ENCODE measurements at regions not wholly inside any gene's neighbourhood (a gene's known extent, or its start where the extent isn't known, plus 50 kb on each side); places are given as distances from the start of the nearest gene placed in this dataset.

GRCh38 chr20:48291896-48292295, 506.6 kb upstream of the SULF2 start:
- H3K27me3 ChIP-seq (ENCODE audit: insufficient read depth, low read depth) = no peaks in the 10 kb centered on the region
- no TSS peak for BruUV-seq (replicated peaks)
- no peak overlapping the region for H3K27ac ChIP-seq
- intact Hi-C loops (cut with micrococcal nuclease; ENCODE audit: unreplicated experiment) = no loop called here
- DNase-seq = no peak
- ChIA-PET POLR2A (ENCODE audit: unreplicated experiment) (interaction anchor here (0.7 kb wide), 1 partner anchor 295 kb away, joined by 6 read pairs; no protein-coding TSS in a partner anchor), CTCF (no interaction called here)
- no peak overlapping the region for H3K4me3 ChIP-seq
- no peaks in the 10 kb centered on the region for H3K9me2 ChIP-seq (ENCODE audit: insufficient read depth)
- no peak overlapping the region for H3K4me2 ChIP-seq
- H2AFZ ChIP-seq = no peak overlapping the region
- peaks cover 47% of the 10 kb centered on the region for H3K4me1 ChIP-seq (replicated peaks; ENCODE audit: insufficient read depth)
- H3K36me3 ChIP-seq (ENCODE audit: low read depth) = no peaks in the 10 kb centered on the region
- no peaks in the 10 kb centered on the region for H3K9me3 ChIP-seq (ENCODE audit: insufficient read depth, low read depth)
- H3F3A ChIP-seq (ENCODE audit: insufficient read depth, low read depth) = peaks cover 29% of the 10 kb centered on the region
- TF ChIP-seq EZH2 (IDR thresholded peaks at IDR 0.05; ENCODE audit: low read depth) (no peak), CTCF (conservative IDR thresholded peaks at IDR 0.05) (no peak)
- H3K79me2 ChIP-seq (ENCODE audit: low read depth) = no peaks in the 10 kb centered on the region
- no peaks in the 10 kb centered on the region for H4K20me1 ChIP-seq (ENCODE audit: insufficient read depth)

- Histone ChIP-seq H3F3A (ENCODE audit: insufficient read depth, low read depth) (peaks cover 9% of the 10 kb centered on the region; the same call in 1 of the 2 replicates), H3K9me3 (ENCODE audit: insufficient read depth, low read depth) (no peaks in the 10 kb centered on the region), H2AFZ (no peak overlapping the region), H3K27ac (no peak overlapping the region), H3K9me2 (ENCODE audit: insufficient read depth) (no peaks in the 10 kb centered on the region), H3K4me2 (no peak overlapping the region), H3K79me2 (ENCODE audit: low read depth) (no peaks in the 10 kb centered on the region), H3K4me3 (no peak overlapping the region), H3K4me1 (replicated peaks; ENCODE audit: insufficient read depth) (peaks cover 21% of the 10 kb centered on the region), H3K36me3 (ENCODE audit: low read depth) (no peaks in the 10 kb centered on the region), H3K27me3 (ENCODE audit: insufficient read depth, low read depth) (no peaks in the 10 kb centered on the region), H4K20me1 (ENCODE audit: insufficient read depth) (no peaks in the 10 kb centered on the region)
- intact Hi-C loops (cut with micrococcal nuclease; ENCODE audit: unreplicated experiment) = no loop called here
- BruUV-seq (replicated peaks) = no TSS peak
- POLR2A ChIA-PET (ENCODE audit: unreplicated experiment) = interaction anchor here (0.5 to 0.8 kb wide), 2 partner anchors 204 to 305 kb away, joined by 3 to 4 read pairs; no protein-coding TSS in a partner anchor
- no peak for DNase-seq
- CTCF ChIA-PET = no interaction called here
- TF ChIP-seq CTCF (conservative IDR thresholded peaks at IDR 0.05) (no peak), EZH2 (IDR thresholded peaks at IDR 0.05; ENCODE audit: low read depth) (no peak)
Observed at GRCh38 chr20:48288930-48289507, 503.7 kb upstream of the SULF2 start.

GRCh38 chr20:48287552-48288170, 502.4 kb upstream of the SULF2 start:
- no peaks in the 10 kb centered on the region; the same call in 1 of the 2 replicates for H3K9me3 ChIP-seq (ENCODE audit: insufficient read depth, low read depth)
- no peaks in the 10 kb centered on the region for H3K9me2 ChIP-seq (ENCODE audit: insufficient read depth)
- no peak overlapping the region for H2AFZ ChIP-seq
- ChIA-PET CTCF (no interaction called here), POLR2A (ENCODE audit: unreplicated experiment) (no interaction called here)
- peaks cover 12% of the 10 kb centered on the region for H3K4me1 ChIP-seq (replicated peaks; ENCODE audit: insufficient read depth)
- no peak overlapping the region for H3K4me2 ChIP-seq
- peaks cover 9% of the 10 kb centered on the region; the same call in 1 of the 2 replicates for H3F3A ChIP-seq (ENCODE audit: insufficient read depth, low read depth)
- DNase-seq = no peak
- intact Hi-C loops (cut with micrococcal nuclease; ENCODE audit: unreplicated experiment) = no loop called here
- H3K79me2 ChIP-seq (ENCODE audit: low read depth) = no peaks in the 10 kb centered on the region
- H3K4me3 ChIP-seq = no peak overlapping the region
- no TSS peak for BruUV-seq (replicated peaks)
- H4K20me1 ChIP-seq (ENCODE audit: insufficient read depth) = no peaks in the 10 kb centered on the region
- no peaks in the 10 kb centered on the region for H3K36me3 ChIP-seq (ENCODE audit: low read depth)
- TF ChIP-seq EZH2 (IDR thresholded peaks at IDR 0.05; ENCODE audit: low read depth) = no peak
- TF ChIP-seq CTCF (conservative IDR thresholded peaks at IDR 0.05) = no peak
- no peaks in the 10 kb centered on the region for H3K27me3 ChIP-seq (ENCODE audit: insufficient read depth, low read depth)
- no peak overlapping the region for H3K27ac ChIP-seq
